Neural progenitor cell (in vitro differentiated cells): ENCODE measurements at regions not wholly inside any gene's neighbourhood (a gene's known extent, or its start where the extent isn't known, plus 50 kb on each side); places are given as distances from the start of the nearest gene placed in this dataset.

Experiments
- CTCF ChIP-seq: fragments of 200-600 bp; sonication (generic); IDR thresholded peaks from 2 replicates; pipeline ENCODE4 v1.5.1; 2017; ENCODE audit warnings: antibody characterized with exemption, mild to moderate bottlenecking
- EZH2 ChIP-seq: fragments of 200-600 bp; sonication (generic); IDR thresholded peaks from 2 replicates; pipeline ENCODE4 v1.6.1; 2017; ENCODE audit warnings: antibody characterized with exemption, mild to moderate bottlenecking, moderate library complexity

- TF ChIP-seq CTCF (no peak), EZH2 (no peak)
Measured at GRCh38 chr16:65323655-65324237, 201.9 kb upstream of the CDH11 start.
